Left lung (tissue), 4 donors: ENCODE measurements at regions not wholly inside any gene's neighbourhood (a gene's known extent, or its start where the extent isn't known, plus 50 kb on each side); places are given as distances from the start of the nearest gene placed in this dataset.

Experiments
- ATAC-seq: fragments of 200-7000 bp; cut with Tn5 transposase; one replicate; pipeline ENCODE4 v1.9.1; 2020; ENCODE audit warnings: moderate library complexity
- DNase-seq, 4 donors: peaks; one replicate each; pipeline ENCODE4 v3.0.0-alpha.2; 2013 to 2020
- H3K27ac ChIP-seq, 2 donors: fragments of 200-600 bp; sonication (generic) in 1 of 2; one replicate each; pipeline versions ENCODE4 v1.5.0 to v1.8.0; 2020 to 2021
- H3K27me3 ChIP-seq, 2 donors: fragments of 200-600 bp; sonication (generic) in 1 of 2; one replicate each; pipeline versions ENCODE4 v1.5.0 to v1.8.0; 2020 to 2021
- H3K36me3 ChIP-seq, 2 donors: fragments of 200-600 bp; sonication (generic) in 1 of 2; one replicate each; pipeline versions ENCODE4 v1.5.0 to v1.8.0; 2020 to 2021
- H3K4me1 ChIP-seq, 2 donors: fragments of 200-600 bp; one replicate each; pipeline ENCODE4 v1.8.0; 2021
- H3K4me3 ChIP-seq, 2 donors: fragments of 200-600 bp; sonication (generic) in 1 of 2; one replicate each; pipeline versions ENCODE4 v1.5.0 to v1.8.0; 2020 to 2021; ENCODE audit warnings: mild to moderate bottlenecking in 1 of 2
- H3K9me3 ChIP-seq, 2 donors: fragments of 200-600 bp; sonication (generic) in 1 of 2; one replicate each; pipeline versions ENCODE4 v1.5.0 to v1.8.0; 2020 to 2021
- CTCF ChIP-seq, 2 donors: fragments of 200-600 bp; sonication (generic) in 1 of 2; IDR thresholded peaks; one replicate each; pipeline versions ENCODE4 v1.5.0 to v1.8.0; 2021; ENCODE audit warnings: antibody characterized with exemption in 2 of 2
- intact Hi-C, 2 donors: fragments of 100-400 bp; cut with DNase I; formaldehyde crosslinking; loops; one replicate each; pipeline versions ENCODE4 v1.11.2 to v1.14.2; 2022
- donor health status: DM: no; HTN: yes; CAD: no.
- donor health status: DM: no; HTN: no; CAD: no.

DNA sequence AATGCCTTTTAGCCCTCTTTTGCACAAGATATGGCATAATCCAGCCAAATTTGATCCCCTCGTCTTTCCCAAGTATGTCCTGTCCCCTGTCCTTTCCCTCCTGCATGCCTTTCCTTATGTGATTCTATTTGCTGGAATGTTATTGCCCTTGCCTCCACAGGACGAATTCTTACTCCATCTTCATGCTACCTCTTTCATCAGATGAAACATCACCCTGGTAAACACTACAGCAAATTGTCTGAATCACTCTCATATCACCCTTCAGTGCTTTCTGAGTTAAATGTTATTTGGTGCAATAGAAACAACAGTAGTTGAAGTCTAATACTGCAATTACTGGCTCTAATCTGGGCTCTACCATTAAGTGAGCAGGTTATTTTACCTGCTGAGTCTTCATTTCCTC is 52.2 kb upstream of the FAT1 start:
- ATAC-seq (no peak), DNase-seq (no peak)
- TF ChIP-seq CTCF (IDR thresholded peaks at IDR 0.05): no peak
- H3K27ac ChIP-seq: no peak overlapping the region
- no peak overlapping the region for H3K4me3 ChIP-seq
- H3K4me1 ChIP-seq: no peaks in the 10 kb centered on the region
- intact Hi-C loops: no loop called here
- no peaks in the 10 kb centered on the region for H3K36me3 ChIP-seq
- no peaks in the 10 kb centered on the region for H3K27me3 ChIP-seq
- no peaks in the 10 kb centered on the region for H3K9me3 ChIP-seq

- Histone ChIP-seq H3K36me3 (no peaks in the 10 kb centered on the region), H3K9me3 (no peaks in the 10 kb centered on the region), H3K27me3 (no peaks in the 10 kb centered on the region), H3K27ac (no peak overlapping the region), H3K4me1 (no peaks in the 10 kb centered on the region), H3K4me3 (no peak overlapping the region)
- no peak for ATAC-seq
- no peak for TF ChIP-seq CTCF (IDR thresholded peaks at IDR 0.05)
- DNase-seq: no peak
- intact Hi-C loops: no loop called here
Observed at GRCh38 chr4:186778134-186778533, 54.5 kb upstream of the FAT1 start.

DNA sequence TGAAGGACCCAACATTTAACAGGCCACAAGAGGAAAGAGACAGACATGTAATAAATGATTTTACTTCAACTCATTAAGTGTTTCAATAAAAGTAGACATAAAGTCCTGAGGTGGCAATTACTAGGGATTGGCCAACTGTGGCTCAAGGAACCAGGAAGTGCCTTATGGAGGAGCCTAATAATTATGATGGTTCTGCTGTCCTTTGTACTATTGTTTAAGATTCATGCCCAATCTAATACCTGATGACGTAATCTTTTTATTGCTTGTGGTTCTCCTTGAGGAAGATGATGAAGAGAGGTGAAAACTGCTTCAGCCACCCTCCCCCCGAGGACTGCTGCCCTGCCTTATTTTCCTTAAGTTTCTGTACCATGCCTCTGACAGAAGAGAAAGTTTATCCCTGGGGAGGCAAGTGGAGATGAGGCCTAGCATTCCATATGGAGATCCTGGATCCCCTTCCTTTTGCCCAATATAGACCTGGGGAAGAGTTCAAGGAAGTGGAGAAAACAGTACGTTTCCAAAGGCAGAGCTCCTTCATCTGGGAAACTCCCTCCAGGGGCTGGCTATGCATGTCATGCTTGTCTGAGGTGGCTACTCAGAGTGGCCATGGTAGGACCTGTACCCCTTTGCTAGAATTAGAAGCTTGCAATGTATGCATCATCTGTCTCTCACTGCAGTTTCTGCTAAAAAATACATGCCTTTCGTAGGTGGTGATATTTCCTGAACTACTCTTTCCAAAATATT is 56.8 kb upstream of the FAT1 start:
- DNase-seq (no peak), ATAC-seq (no peak)
- Histone ChIP-seq H3K27me3 (no peaks in the 10 kb centered on the region), H3K9me3 (no peaks in the 10 kb centered on the region), H3K27ac (no peak overlapping the region), H3K4me3 (no peak overlapping the region), H3K36me3 (no peaks in the 10 kb centered on the region), H3K4me1 (no peaks in the 10 kb centered on the region)
- intact Hi-C loops: no loop called here
- TF ChIP-seq CTCF (IDR thresholded peaks at IDR 0.05): no peak

DNA sequence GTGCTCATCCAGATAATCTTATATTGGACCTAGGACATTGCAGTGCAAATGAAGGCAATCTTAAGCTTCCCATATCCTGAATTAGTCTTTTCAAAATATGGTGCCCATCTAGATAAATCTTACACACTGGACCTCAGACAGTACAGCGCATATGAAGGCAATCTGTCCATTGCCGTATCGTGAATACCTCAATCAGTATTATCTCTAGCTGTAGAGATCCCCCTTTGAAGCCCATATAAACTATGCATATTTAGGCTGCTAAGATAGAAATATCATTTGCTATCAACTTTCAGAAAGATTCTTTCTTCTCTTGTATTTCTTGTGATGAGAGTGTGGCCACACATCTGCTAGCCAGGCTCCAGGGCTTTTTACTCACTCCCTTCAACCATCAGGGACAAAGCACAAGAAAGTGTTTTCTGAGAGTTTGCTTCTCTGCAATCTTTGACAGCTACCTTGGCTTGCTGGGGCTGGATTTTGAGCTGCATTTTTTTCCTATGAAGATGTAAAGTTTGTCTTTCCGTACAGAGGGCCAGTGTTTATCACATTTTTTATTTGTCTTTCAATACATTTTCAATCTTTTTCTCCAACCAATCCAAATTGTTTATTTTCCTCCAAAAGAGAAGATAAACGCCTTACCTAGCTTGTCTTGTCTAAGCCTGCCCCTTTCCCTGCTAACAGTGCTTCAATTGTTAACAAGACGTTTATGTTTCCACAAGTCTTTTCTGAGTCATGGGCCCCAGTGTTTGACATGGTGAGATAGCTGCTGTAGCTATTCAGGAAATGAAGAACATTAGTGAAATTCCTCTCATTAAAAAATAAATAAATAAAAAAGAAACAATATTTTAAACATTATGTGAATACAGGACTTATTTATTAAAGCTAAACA is 57.6 kb upstream of the FAT1 start:
- H3K27me3 ChIP-seq: no peaks in the 10 kb centered on the region
- no peak for ATAC-seq
- TF ChIP-seq CTCF (IDR thresholded peaks at IDR 0.05): no peak
- H3K9me3 ChIP-seq: no peaks in the 10 kb centered on the region
- no peaks in the 10 kb centered on the region for H3K36me3 ChIP-seq
- DNase-seq: no peak
- intact Hi-C loops: no loop called here
- no peak overlapping the region for H3K27ac ChIP-seq
- H3K4me1 ChIP-seq: no peaks in the 10 kb centered on the region
- no peak overlapping the region for H3K4me3 ChIP-seq

- no peak overlapping the region for H3K27ac ChIP-seq
- no peak for ATAC-seq
Observed at GRCh38 chr4:186782302-186782701, 58.6 kb upstream of the FAT1 start.

More at GRCh38 chr4:186782302-186782701, 58.6 kb upstream of the FAT1 start:
- Histone ChIP-seq H3K27me3 (no peaks in the 10 kb centered on the region), H3K4me1 (no peaks in the 10 kb centered on the region), H3K4me3 (no peak overlapping the region), H3K9me3 (no peaks in the 10 kb centered on the region), H3K36me3 (no peaks in the 10 kb centered on the region)
- no peak for DNase-seq
- intact Hi-C loops: no loop called here
- no peak for TF ChIP-seq CTCF (IDR thresholded peaks at IDR 0.05)
